ENCODE measurements at regions not wholly inside any gene's neighbourhood (a gene's known extent, or its start where the extent isn't known, plus 50 kb on each side); places are given as distances from the start of the nearest gene placed in this dataset.

DNA sequence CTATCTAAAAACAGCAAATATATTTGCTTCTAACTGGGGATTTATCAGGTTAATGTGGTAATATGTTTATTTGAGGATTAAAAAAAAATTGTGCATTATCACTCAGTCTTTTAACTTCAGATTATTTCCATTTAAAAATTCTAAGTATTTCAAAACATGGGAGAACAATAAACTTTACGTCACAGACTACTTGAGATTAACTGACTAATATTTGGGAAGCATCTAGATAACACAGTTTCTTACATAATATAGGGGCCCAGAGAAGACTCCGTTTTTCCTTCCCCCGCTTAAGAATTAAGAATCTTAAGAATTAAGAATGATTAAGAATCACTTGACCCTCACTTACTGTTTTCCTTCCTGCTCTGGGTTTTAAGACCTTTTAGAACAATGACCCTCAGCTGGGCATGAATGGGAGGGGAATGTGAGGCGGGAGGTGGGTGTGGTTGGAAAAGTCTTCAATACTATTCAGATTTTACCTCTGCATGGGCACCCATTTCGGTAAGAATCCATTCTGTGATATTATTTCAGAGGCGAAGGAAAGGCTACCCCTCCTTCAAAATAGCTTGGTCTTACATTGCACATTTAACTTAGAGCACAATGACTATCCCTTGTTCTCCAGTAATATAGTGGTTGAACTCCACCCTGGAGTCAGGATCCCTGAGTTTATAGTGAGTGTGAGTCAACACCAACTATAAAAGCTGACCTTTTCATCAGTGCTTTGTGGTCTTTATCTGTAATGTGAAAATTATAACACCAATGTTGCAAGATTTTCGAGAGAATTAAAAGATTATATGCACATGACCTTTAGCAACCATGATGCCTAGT, 821.3 kb downstream of the USP25 start:
- no peaks in the 10 kb centered on the region for H3K4me1 ChIP-seq (ENCODE audit: control insufficient read depth in 1 of 2, insufficient read depth in 2 of 2, low read length in 2 of 2)
- no peaks in the 10 kb centered on the region for H3K36me3 ChIP-seq (ENCODE audit: control insufficient read depth in 1 of 2, insufficient read depth in 2 of 2, low read length in 2 of 2)
- H3K27me3 ChIP-seq (ENCODE audit: low read depth, low read length): no peaks in the 10 kb centered on the region
- H3K27ac ChIP-seq (ENCODE audit: low read length): no peak overlapping the region
- H3K9me3 ChIP-seq (ENCODE audit: control insufficient read depth in 1 of 2, low read length in 2 of 2): no peaks in the 10 kb centered on the region
- H3K4me3 ChIP-seq (ENCODE audit: low read depth in 1 of 2, low read length in 2 of 2): no peak overlapping the region

DNA sequence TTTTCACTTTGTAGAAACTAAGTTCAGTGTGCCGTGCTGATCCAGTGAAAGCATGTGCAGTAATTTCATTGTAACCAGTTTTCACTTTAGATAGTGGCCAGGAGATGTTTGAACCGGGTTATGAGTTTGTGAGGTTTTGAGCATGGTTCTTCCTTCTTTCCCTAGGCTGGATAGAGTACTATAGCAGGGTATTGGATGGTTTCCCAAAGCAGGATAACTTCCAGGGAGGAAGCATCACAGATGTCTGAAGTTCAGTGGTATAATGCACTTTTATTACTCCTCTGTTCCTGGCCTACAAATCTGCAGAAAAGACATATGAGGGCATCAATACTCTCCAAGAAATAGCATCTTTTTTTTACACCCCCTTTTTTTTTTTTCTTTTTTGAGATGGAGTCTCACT, 823.1 kb downstream of the USP25 start:
- Histone ChIP-seq H3K4me3 (ENCODE audit: low read depth in 1 of 2, low read length in 2 of 2) (no peak overlapping the region), H3K9me3 (ENCODE audit: control insufficient read depth in 1 of 2, low read length in 2 of 2) (no peaks in the 10 kb centered on the region), H3K27me3 (ENCODE audit: low read depth, low read length) (no peaks in the 10 kb centered on the region), H3K4me1 (ENCODE audit: control insufficient read depth in 1 of 2, insufficient read depth in 2 of 2, low read length in 2 of 2) (no peaks in the 10 kb centered on the region), H3K27ac (ENCODE audit: low read length) (no peak overlapping the region), H3K36me3 (ENCODE audit: control insufficient read depth in 1 of 2, insufficient read depth in 2 of 2, low read length in 2 of 2) (no peaks in the 10 kb centered on the region)

DNA sequence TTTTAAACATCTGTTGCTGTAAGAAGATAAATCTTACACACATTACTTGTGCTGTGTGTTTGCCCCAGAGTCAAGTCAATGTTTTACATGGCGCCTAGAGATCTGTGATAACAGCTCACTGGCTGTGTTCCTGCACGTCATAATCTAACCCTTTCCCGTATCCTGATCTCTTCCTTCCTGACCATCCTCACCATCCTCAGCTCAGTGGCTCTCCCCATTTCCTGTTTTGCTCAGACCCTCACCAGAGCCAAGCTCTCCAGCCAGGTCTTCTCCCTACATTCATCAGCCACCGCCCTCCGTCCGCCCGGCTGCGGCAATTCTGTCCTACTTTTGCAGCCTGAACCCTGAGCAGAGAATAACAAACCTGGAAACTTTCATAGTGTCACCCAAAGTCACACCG, 824.7 kb downstream of the USP25 start:
- Histone ChIP-seq H3K4me3 (ENCODE audit: low read depth in 1 of 2, low read length in 2 of 2) (no peak overlapping the region), H3K27ac (ENCODE audit: low read length) (no peak overlapping the region), H3K27me3 (ENCODE audit: low read depth, low read length) (no peaks in the 10 kb centered on the region), H3K36me3 (ENCODE audit: control insufficient read depth in 1 of 2, insufficient read depth in 2 of 2, low read length in 2 of 2) (no peaks in the 10 kb centered on the region), H3K4me1 (ENCODE audit: control insufficient read depth in 1 of 2, insufficient read depth in 2 of 2, low read length in 2 of 2) (no peaks in the 10 kb centered on the region), H3K9me3 (ENCODE audit: control insufficient read depth in 1 of 2, low read length in 2 of 2) (no peaks in the 10 kb centered on the region)

DNA sequence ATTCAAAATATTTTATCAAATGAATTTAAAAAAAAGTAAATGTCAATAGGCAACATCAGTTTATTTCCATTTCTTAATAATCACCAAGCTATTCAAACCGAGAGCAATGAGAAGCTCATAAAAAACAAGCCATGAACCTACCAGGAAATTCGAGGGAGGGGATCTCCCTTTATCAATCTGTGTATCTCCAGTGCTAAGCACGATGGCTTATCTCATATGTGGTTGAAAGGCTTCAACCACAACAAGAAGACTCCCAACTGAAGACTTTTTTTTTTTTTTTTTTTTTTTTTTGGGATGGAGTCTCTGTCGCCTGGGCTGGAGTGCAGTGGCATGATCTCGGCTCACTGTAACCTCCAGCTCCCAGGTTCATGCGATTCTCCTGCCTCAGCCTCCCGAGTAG, 833.3 kb downstream of the USP25 start:
- Histone ChIP-seq H3K27me3 (ENCODE audit: low read depth, low read length) (no peaks in the 10 kb centered on the region), H3K4me1 (ENCODE audit: control insufficient read depth in 1 of 2, insufficient read depth in 2 of 2, low read length in 2 of 2) (no peaks in the 10 kb centered on the region), H3K36me3 (ENCODE audit: control insufficient read depth in 1 of 2, insufficient read depth in 2 of 2, low read length in 2 of 2) (no peaks in the 10 kb centered on the region), H3K9me3 (ENCODE audit: control insufficient read depth in 1 of 2, low read length in 2 of 2) (no peaks in the 10 kb centered on the region), H3K27ac (ENCODE audit: low read length) (no peak overlapping the region), H3K4me3 (ENCODE audit: low read depth in 1 of 2, low read length in 2 of 2) (no peak overlapping the region)

DNA sequence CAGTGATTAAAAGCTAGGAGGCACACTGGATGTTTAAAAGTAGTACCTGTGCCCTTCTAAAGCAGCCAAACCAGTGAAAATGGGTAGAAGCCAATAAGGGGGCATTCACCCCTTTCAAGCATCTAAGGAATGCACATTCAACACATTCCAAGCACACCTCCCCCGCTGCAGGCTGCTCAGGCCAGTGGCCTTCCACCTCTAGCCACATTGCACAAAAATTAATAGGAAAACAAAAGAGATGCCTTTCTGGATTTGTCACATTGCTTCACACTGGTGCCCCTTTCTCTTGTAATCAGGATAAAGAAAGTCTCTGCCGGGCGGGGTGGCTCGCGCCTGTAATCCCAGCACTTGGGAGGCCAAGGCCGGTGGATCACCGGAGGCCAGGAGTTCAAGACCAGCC, 834.0 kb downstream of the USP25 start:
- H3K4me3 ChIP-seq (ENCODE audit: low read depth in 1 of 2, low read length in 2 of 2): no peak overlapping the region
- no peak overlapping the region for H3K27ac ChIP-seq (ENCODE audit: low read length)
- H3K27me3 ChIP-seq (ENCODE audit: low read depth, low read length): no peaks in the 10 kb centered on the region

DNA sequence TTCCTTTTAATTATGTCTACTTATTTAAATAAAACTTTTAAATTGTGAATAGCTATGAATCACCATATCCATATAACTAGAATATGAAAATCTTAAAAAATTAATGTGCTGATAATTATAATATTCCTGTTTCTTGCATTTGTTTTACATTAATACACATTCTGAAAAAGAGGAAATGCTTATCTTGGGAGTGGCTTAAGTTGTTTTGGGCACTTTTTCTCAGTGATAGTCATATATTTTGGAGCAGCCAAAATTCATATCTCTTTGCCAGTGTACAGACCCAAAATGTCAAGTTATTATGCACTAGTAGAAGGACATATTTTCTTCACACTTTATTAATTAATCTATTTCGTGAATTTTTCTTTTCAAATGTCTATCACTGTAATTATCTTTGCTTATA, 838.5 kb downstream of the USP25 start:
- Histone ChIP-seq H3K27me3 (ENCODE audit: low read depth, low read length) (no peaks in the 10 kb centered on the region), H3K27ac (ENCODE audit: low read length) (no peak overlapping the region), H3K36me3 (ENCODE audit: control insufficient read depth in 1 of 2, insufficient read depth in 2 of 2, low read length in 2 of 2) (no peaks in the 10 kb centered on the region), H3K4me1 (ENCODE audit: control insufficient read depth in 1 of 2, insufficient read depth in 2 of 2, low read length in 2 of 2) (no peaks in the 10 kb centered on the region), H3K9me3 (ENCODE audit: control insufficient read depth in 1 of 2, low read length in 2 of 2) (no peaks in the 10 kb centered on the region), H3K4me3 (ENCODE audit: low read depth in 1 of 2, low read length in 2 of 2) (no peak overlapping the region)

More for the DNA sequence above, 834.0 kb downstream of the USP25 start:
- Histone ChIP-seq H3K4me1 (ENCODE audit: control insufficient read depth in 1 of 2, insufficient read depth in 2 of 2, low read length in 2 of 2) (no peaks in the 10 kb centered on the region), H3K36me3 (ENCODE audit: control insufficient read depth in 1 of 2, insufficient read depth in 2 of 2, low read length in 2 of 2) (no peaks in the 10 kb centered on the region), H3K9me3 (ENCODE audit: control insufficient read depth in 1 of 2, low read length in 2 of 2) (no peaks in the 10 kb centered on the region)

DNA sequence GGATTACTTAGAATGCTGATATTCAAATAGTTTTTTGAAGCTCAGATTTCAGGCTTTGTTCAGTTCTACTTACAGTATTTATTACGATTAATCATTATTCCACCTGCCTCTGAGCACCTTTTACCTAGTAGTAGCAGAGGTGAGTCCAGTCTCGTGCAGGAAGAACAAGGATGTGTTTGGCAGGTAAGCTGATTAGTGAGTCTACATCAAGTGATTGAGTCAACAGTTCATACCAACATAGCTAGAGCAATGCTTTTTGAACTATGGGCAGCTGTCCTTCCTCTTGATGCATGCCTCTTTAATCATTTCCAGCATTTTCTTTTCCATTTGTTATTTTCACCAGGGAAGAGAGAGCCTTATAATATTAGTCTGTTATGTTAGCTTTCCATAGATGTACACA, 838.9 kb downstream of the USP25 start:
- no peaks in the 10 kb centered on the region for H3K9me3 ChIP-seq (ENCODE audit: control insufficient read depth in 1 of 2, low read length in 2 of 2)
- H3K36me3 ChIP-seq (ENCODE audit: control insufficient read depth in 1 of 2, insufficient read depth in 2 of 2, low read length in 2 of 2): no peaks in the 10 kb centered on the region
- H3K4me3 ChIP-seq (ENCODE audit: low read depth in 1 of 2, low read length in 2 of 2): no peak overlapping the region
- H3K27me3 ChIP-seq (ENCODE audit: low read depth, low read length): no peaks in the 10 kb centered on the region
- H3K4me1 ChIP-seq (ENCODE audit: control insufficient read depth in 1 of 2, insufficient read depth in 2 of 2, low read length in 2 of 2): no peaks in the 10 kb centered on the region
- H3K27ac ChIP-seq (ENCODE audit: low read length): no peak overlapping the region

DNA sequence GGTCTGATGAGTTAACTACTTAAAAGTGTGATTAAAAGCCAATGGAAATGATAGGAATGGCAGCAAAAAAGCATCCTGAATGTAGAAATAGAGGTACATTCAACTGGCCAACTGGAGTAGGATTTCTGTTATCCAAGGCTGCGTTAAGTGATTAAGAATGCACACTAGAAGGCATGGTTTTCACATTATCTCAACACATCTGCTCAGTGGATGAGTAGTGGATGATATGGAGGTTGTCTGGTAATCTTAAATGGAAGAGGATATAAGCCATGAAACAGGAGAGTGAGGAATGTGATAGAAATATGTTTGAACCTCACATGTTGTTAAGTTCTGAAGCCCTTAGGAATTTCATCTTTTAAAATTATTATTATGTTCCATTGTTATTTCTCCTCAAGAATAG, 839.9 kb downstream of the USP25 start:
- no peak overlapping the region for H3K27ac ChIP-seq (ENCODE audit: low read length)
- no peaks in the 10 kb centered on the region for H3K9me3 ChIP-seq (ENCODE audit: control insufficient read depth in 1 of 2, low read length in 2 of 2)
- H3K4me1 ChIP-seq (ENCODE audit: control insufficient read depth in 1 of 2, insufficient read depth in 2 of 2, low read length in 2 of 2): no peaks in the 10 kb centered on the region
- no peaks in the 10 kb centered on the region for H3K36me3 ChIP-seq (ENCODE audit: control insufficient read depth in 1 of 2, insufficient read depth in 2 of 2, low read length in 2 of 2)
- H3K27me3 ChIP-seq (ENCODE audit: low read depth, low read length): no peaks in the 10 kb centered on the region
- no peak overlapping the region for H3K4me3 ChIP-seq (ENCODE audit: low read depth in 1 of 2, low read length in 2 of 2)

DNA sequence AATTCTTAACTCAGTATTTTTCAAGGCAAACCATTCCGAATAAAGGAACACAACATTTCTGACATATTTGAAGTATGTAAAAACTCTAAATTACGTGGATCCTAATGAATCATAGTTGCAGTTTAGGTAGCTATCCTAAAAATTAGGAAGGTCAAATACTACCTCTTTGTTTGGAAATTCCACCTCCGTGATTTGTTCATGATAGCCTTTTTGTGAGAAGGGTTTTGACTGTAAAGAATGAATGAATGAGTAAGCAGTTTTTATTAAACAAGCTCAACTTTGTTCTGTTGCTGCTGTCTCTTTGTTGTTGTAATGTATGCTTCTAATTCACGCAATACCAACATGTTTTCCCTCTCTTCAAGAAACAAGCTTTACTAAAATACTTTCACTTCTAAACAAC, 840.4 kb downstream of the USP25 start:
- Histone ChIP-seq H3K9me3 (ENCODE audit: control insufficient read depth in 1 of 2, low read length in 2 of 2) (no peaks in the 10 kb centered on the region), H3K27me3 (ENCODE audit: low read depth, low read length) (no peaks in the 10 kb centered on the region), H3K4me1 (ENCODE audit: control insufficient read depth in 1 of 2, insufficient read depth in 2 of 2, low read length in 2 of 2) (no peaks in the 10 kb centered on the region), H3K27ac (ENCODE audit: low read length) (no peak overlapping the region), H3K36me3 (ENCODE audit: control insufficient read depth in 1 of 2, insufficient read depth in 2 of 2, low read length in 2 of 2) (no peaks in the 10 kb centered on the region), H3K4me3 (ENCODE audit: low read depth in 1 of 2, low read length in 2 of 2) (no peak overlapping the region)

DNA sequence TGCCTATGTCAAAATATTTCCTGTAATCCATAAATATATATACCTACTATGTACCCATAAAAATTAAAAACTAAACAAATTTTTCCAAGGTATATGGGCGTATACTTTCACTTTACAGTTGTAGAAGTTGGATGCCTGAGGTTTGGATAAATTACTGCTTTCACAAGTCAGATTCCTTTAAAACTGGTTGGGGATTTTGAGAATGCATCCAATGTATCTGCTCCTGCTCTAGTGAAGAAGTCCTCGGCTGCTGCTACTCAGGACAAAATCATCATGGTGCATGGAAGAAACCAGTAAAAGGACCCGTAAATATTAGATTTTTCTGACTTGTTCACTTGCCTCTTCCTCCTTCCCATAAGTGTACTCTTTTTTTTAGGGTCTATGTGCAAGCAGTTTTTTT, 841.1 kb downstream of the USP25 start:
- H3K4me3 ChIP-seq (ENCODE audit: low read depth in 1 of 2, low read length in 2 of 2): no peak overlapping the region
- no peaks in the 10 kb centered on the region for H3K27me3 ChIP-seq (ENCODE audit: low read depth, low read length)
- no peak overlapping the region for H3K27ac ChIP-seq (ENCODE audit: low read length)
- H3K9me3 ChIP-seq (ENCODE audit: control insufficient read depth in 1 of 2, low read length in 2 of 2): no peaks in the 10 kb centered on the region
- no peaks in the 10 kb centered on the region for H3K4me1 ChIP-seq (ENCODE audit: control insufficient read depth in 1 of 2, insufficient read depth in 2 of 2, low read length in 2 of 2)
- no peaks in the 10 kb centered on the region for H3K36me3 ChIP-seq (ENCODE audit: control insufficient read depth in 1 of 2, insufficient read depth in 2 of 2, low read length in 2 of 2)

DNA sequence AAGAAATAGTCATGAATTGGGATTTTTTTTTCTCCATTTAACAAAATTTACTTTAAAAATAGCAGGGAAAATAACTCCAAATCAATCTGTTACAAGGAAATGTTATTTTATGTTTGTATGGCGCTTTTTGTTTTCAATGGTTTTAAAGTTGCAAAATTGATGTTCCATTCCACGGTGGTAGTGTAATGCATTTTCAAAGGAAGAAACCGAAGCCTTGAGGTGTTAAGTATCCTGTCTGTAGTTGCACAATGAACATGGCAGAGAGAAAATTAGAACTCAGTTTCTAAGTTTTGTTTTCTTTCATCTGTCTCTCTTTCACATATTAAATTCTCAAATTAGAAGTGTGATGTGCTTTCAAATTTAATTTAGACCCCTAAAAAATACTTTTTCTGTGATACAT, 841.8 kb downstream of the USP25 start:
- no peaks in the 10 kb centered on the region for H3K4me1 ChIP-seq (ENCODE audit: control insufficient read depth in 1 of 2, insufficient read depth in 2 of 2, low read length in 2 of 2)
- no peaks in the 10 kb centered on the region for H3K36me3 ChIP-seq (ENCODE audit: control insufficient read depth in 1 of 2, insufficient read depth in 2 of 2, low read length in 2 of 2)
- no peaks in the 10 kb centered on the region for H3K9me3 ChIP-seq (ENCODE audit: control insufficient read depth in 1 of 2, low read length in 2 of 2)
- no peak overlapping the region for H3K27ac ChIP-seq (ENCODE audit: low read length)
- no peaks in the 10 kb centered on the region for H3K27me3 ChIP-seq (ENCODE audit: low read depth, low read length)
- H3K4me3 ChIP-seq (ENCODE audit: low read depth in 1 of 2, low read length in 2 of 2): no peak overlapping the region

DNA sequence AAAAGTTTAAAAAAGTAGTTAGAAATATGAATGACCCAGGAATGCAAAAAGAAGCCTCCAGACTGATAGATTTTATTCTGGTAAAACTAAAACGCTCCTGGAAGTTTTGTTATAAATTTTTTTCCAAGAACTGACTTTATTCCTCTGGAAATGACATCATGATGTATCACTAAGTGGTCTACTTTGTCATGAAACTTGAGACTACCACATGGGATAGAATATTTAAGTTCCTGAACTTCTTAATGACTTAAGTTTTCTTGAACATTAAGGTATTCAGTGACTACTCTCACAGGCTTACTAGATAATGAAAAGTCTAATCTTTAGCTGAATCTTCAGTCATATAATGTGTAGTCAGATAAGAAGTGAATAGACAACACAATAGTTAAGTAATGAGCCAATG, 842.2 kb downstream of the USP25 start:
- no peaks in the 10 kb centered on the region for H3K36me3 ChIP-seq (ENCODE audit: control insufficient read depth in 1 of 2, insufficient read depth in 2 of 2, low read length in 2 of 2)
- H3K27me3 ChIP-seq (ENCODE audit: low read depth, low read length): no peaks in the 10 kb centered on the region
- no peaks in the 10 kb centered on the region for H3K4me1 ChIP-seq (ENCODE audit: control insufficient read depth in 1 of 2, insufficient read depth in 2 of 2, low read length in 2 of 2)
- H3K9me3 ChIP-seq (ENCODE audit: control insufficient read depth in 1 of 2, low read length in 2 of 2): no peaks in the 10 kb centered on the region
- no peak overlapping the region for H3K27ac ChIP-seq (ENCODE audit: low read length)
- no peak overlapping the region for H3K4me3 ChIP-seq (ENCODE audit: low read depth in 1 of 2, low read length in 2 of 2)

Measured in muscle layer of duodenum (tissue), 2 donors.